Calu3 (cell line): ENCODE measurements at regions not wholly inside any gene's neighbourhood (a gene's known extent, or its start where the extent isn't known, plus 50 kb on each side); places are given as distances from the start of the nearest gene placed in this dataset.

ENCODE experiments used
- BruUV-seq: library from RNA; stranded (reverse); fragments of 400-500 nt; replicated peaks from 2 replicates; lab custom pipeline; 2021; lab: Mats Ljungman, UMichigan
- CTCF ChIA-PET: fragments of 300-600 bp; sonication (Branson Sonifier 250); formaldehyde crosslinking; loops from one replicate; lab custom pipeline; 2022; ENCODE audit warnings: antibody characterized with exemption; lab: Charles Lee
- DNase-seq: peaks from one replicate; pipeline ENCODE4 v3.0.0; 2022
- H3K27ac Mint-ChIP-seq: one replicate; pipeline ENCODE4 v1.8.0; 2022; ENCODE audit warnings: mixed read lengths; ENCODE audit not compliant: unreplicated experiment
- H3K27me3 Mint-ChIP-seq: one replicate; pipeline ENCODE4 v1.8.0; 2022; ENCODE audit warnings: mixed read lengths; ENCODE audit not compliant: unreplicated experiment
- H3K36me3 Mint-ChIP-seq: one replicate; pipeline ENCODE4 v1.8.0; 2022; ENCODE audit warnings: mild to moderate bottlenecking, moderate library complexity, mixed read lengths; ENCODE audit not compliant: insufficient read depth, unreplicated experiment
- H3K4me1 Mint-ChIP-seq: one replicate; pipeline ENCODE4 v1.8.0; 2022; ENCODE audit warnings: mild to moderate bottlenecking, low read depth, mixed read lengths; ENCODE audit not compliant: unreplicated experiment
- H3K4me3 Mint-ChIP-seq: one replicate; pipeline ENCODE4 v1.8.0; 2022; ENCODE audit warnings: mild to moderate bottlenecking, low read depth, moderate library complexity, mixed read lengths; ENCODE audit not compliant: unreplicated experiment
- H3K9me3 Mint-ChIP-seq: one replicate; pipeline ENCODE4 v1.8.0; 2022; ENCODE audit warnings: low read depth, mixed read lengths; ENCODE audit not compliant: unreplicated experiment
- intact Hi-C: fragments of 100-400 bp; cut with micrococcal nuclease; formaldehyde crosslinking; loops from one replicate; pipeline ENCODE4 v1.10.0; 2022; ENCODE audit not compliant: unreplicated experiment
- TF ChIP-seq, protein P1 (sequence below): fragments of 200-600 bp; IDR thresholded peaks from one replicate; pipeline ENCODE4 v1.8.0; 2022; ENCODE audit warnings: antibody characterized with exemption; ENCODE audit not compliant: unreplicated experiment

DNA sequence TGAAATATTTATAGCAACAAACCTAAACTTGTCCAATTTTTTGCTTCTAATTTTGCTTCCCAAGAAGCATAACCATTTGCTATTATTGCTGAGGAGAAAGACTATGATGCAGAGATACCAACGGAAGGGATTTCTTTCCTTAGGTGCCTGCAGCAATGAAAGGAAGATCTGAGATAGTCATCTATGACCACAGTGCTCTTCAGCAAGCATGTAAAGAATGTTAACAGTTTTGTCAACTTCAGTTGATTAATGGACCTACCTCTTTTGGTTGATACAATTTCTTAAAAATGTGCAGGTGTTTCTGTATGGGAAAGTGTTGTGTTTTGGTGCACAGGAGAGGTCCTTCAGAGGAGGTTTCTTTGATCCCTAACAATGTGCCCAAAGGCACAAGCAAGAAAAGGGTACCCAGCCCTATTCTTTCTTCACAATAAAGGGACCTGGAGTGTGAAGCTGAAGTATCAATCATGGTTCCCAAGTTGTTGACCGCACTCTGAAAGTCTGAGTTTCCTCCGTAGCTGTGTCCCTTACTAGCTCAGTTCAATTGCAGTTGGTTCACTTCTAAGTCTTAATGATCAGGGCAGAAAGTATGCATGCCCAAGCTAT lies 307.7 kb upstream of the KCNH8 start:
- Mint-ChIP-seq H3K4me3 (no peak overlapping the region), H3K4me1 (no peaks in the 10 kb centered on the region), H3K9me3 (no peaks in the 10 kb centered on the region), H3K27me3 (no peaks in the 10 kb centered on the region), H3K27ac (no peak overlapping the region), H3K36me3 (no peaks in the 10 kb centered on the region)
- DNase-seq: no peak
- intact Hi-C loops: no loop called here
- CTCF ChIA-PET: no interaction called here
- TF ChIP-seq, protein P1, sequence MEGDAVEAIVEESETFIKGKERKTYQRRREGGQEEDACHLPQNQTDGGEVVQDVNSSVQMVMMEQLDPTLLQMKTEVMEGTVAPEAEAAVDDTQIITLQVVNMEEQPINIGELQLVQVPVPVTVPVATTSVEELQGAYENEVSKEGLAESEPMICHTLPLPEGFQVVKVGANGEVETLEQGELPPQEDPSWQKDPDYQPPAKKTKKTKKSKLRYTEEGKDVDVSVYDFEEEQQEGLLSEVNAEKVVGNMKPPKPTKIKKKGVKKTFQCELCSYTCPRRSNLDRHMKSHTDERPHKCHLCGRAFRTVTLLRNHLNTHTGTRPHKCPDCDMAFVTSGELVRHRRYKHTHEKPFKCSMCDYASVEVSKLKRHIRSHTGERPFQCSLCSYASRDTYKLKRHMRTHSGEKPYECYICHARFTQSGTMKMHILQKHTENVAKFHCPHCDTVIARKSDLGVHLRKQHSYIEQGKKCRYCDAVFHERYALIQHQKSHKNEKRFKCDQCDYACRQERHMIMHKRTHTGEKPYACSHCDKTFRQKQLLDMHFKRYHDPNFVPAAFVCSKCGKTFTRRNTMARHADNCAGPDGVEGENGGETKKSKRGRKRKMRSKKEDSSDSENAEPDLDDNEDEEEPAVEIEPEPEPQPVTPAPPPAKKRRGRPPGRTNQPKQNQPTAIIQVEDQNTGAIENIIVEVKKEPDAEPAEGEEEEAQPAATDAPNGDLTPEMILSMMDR: no peak
- no TSS peak for BruUV-seq

DNA sequence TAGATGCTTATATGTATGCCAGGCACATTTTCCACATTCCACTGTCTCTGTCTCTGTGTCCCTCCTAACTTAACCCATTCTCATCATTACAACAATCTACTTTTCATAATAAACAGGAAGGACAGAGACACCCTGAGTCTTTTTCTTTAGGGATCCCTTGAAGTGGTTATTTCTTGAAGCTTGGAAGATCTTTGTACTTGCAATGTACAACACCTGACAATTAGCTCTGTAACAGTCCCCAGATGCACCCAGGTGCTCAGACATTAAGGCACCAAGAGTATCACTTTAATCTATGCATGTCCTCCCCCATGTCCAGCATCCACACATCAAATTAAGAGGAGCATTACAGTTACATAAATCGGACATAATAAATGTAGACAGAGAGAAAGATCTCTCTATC lies 309.6 kb upstream of the KCNH8 start:
- CTCF ChIA-PET: no interaction called here
- intact Hi-C loops: no loop called here
- Mint-ChIP-seq H3K36me3 (no peaks in the 10 kb centered on the region), H3K4me1 (no peaks in the 10 kb centered on the region), H3K27me3 (no peaks in the 10 kb centered on the region), H3K27ac (no peak overlapping the region), H3K9me3 (no peaks in the 10 kb centered on the region), H3K4me3 (no peak overlapping the region)
- no peak for DNase-seq
- TF ChIP-seq, protein P1: no peak
- BruUV-seq: no TSS peak

DNA sequence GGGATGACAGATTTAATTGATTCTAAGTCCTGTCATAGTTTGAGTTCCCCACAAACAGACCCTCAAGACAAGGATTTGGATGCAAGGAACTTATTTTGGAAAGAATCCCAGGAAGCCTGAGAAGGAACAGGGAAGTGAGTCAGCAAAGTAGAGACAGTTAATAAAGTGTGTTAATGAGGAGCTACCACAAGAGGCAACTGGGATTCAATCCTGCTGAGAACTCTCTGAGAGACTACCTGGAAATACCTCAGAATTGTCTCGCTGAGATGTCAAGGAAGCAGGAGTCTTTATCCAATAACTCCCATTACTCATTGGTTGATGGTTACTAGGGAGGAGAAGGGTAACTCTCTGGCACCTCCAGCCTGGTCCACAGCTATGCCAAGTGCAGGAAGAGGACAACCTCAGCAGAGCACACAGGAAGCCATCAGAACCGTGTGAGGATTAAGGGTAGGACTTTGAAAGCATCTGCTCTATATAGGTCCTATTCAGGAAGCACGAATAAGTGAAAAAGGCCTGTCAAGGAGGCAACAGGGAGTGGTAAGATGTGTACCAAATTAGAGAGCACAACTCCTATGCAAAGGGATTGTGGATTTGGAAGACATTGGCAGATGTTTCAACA lies 311.1 kb upstream of the KCNH8 start:
- CTCF ChIA-PET: no interaction called here
- Mint-ChIP-seq H3K27me3 (no peaks in the 10 kb centered on the region), H3K4me3 (no peak overlapping the region), H3K4me1 (no peaks in the 10 kb centered on the region), H3K36me3 (no peaks in the 10 kb centered on the region), H3K27ac (no peak overlapping the region), H3K9me3 (no peaks in the 10 kb centered on the region)
- TF ChIP-seq, protein P1: no peak
- BruUV-seq: no TSS peak
- no peak for DNase-seq
- intact Hi-C loops: no loop called here

DNA sequence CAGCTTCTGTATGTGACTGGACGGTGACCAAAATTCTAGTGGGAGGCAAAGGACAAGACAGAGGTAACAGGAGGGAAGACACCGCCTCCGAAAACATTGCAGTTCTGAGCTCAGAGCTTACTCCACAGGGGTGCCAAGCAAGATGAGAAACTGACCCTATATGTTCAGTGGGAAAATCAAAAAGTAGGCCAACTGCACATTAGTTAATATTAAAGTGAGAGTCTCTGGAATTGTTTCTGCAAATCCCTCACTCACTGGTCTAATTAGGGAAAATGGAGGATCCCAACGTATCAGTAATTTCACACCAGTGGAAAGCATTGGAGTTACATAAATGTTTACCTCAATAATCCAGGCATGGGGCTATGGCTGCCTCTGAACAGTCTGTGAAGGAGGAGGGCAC lies 313.3 kb upstream of the KCNH8 start:
- H3K9me3 Mint-ChIP-seq: no peaks in the 10 kb centered on the region
- no peak for DNase-seq
- no TSS peak for BruUV-seq
- no peak overlapping the region for H3K27ac Mint-ChIP-seq
- no peaks in the 10 kb centered on the region for H3K27me3 Mint-ChIP-seq
- H3K4me1 Mint-ChIP-seq: no peaks in the 10 kb centered on the region
- H3K4me3 Mint-ChIP-seq: no peak overlapping the region
- no peaks in the 10 kb centered on the region for H3K36me3 Mint-ChIP-seq
- CTCF ChIA-PET: no interaction called here
- intact Hi-C loops: no loop called here
- TF ChIP-seq, protein P1: no peak
